ENCODE measurements at regions not wholly inside any gene's neighbourhood (a gene's known extent, or its start where the extent isn't known, plus 50 kb on each side); places are given as distances from the start of the nearest gene placed in this dataset.

GRCh38 chr9:12163723-12164458 lies 529.3 kb upstream of the TYRP1 start:
- no peak overlapping the region for H3K4me3 ChIP-seq (ENCODE audit: low read depth, low read length)
- no peak for DNase-seq (ENCODE audit: low read depth)
- POLR2A ChIA-PET, result no interaction called here
- no peak for TF ChIP-seq CTCF (IDR thresholded peaks at IDR 0.05; ENCODE audit: insufficient read depth, low read depth, low read length)
- H3K27me3 ChIP-seq (ENCODE audit: control insufficient read depth, insufficient read depth, low read length), result no peaks in the 10 kb centered on the region
- CTCF ChIA-PET, result interaction anchor here (1.0 kb wide), 1 partner anchor 50 kb away, joined by 3 read pairs; no protein-coding TSS in a partner anchor
- no peaks in the 10 kb centered on the region for H3K36me3 ChIP-seq (ENCODE audit: control insufficient read depth, insufficient read depth, low read length)

GRCh38 chr9:12166518-12166917 lies 526.7 kb upstream of the TYRP1 start:
- Histone ChIP-seq H3K36me3 (ENCODE audit: control insufficient read depth, insufficient read depth, low read length) (no peaks in the 10 kb centered on the region), H3K27me3 (ENCODE audit: control insufficient read depth, insufficient read depth, low read length) (no peaks in the 10 kb centered on the region), H3K4me3 (ENCODE audit: low read depth, low read length) (no peak overlapping the region)
- ChIA-PET CTCF (no interaction called here), POLR2A (interaction anchor here (0.6 kb wide), 1 partner anchor 97 kb away, joined by 3 read pairs; no protein-coding TSS in a partner anchor)
- DNase-seq (ENCODE audit: low read depth), result no peak
- no peak for TF ChIP-seq CTCF (IDR thresholded peaks at IDR 0.05; ENCODE audit: insufficient read depth, low read depth, low read length)

GRCh38 chr9:12170456-12170855 lies 522.7 kb upstream of the TYRP1 start:
- H3K4me3 ChIP-seq (ENCODE audit: low read depth, low read length), result no peak overlapping the region
- CTCF ChIA-PET, result no interaction called here
- H3K36me3 ChIP-seq (ENCODE audit: control insufficient read depth, insufficient read depth, low read length), result no peaks in the 10 kb centered on the region
- DNase-seq (ENCODE audit: low read depth), result no peak
- no peak for TF ChIP-seq CTCF (IDR thresholded peaks at IDR 0.05; ENCODE audit: insufficient read depth, low read depth, low read length)
- H3K27me3 ChIP-seq (ENCODE audit: control insufficient read depth, insufficient read depth, low read length), result no peaks in the 10 kb centered on the region
- POLR2A ChIA-PET, result no interaction called here

GRCh38 chr9:12178634-12179033 lies 514.6 kb upstream of the TYRP1 start:
- no peak for DNase-seq (ENCODE audit: low read depth)
- POLR2A ChIA-PET, result no interaction called here
- H3K4me3 ChIP-seq (ENCODE audit: low read depth, low read length), result no peak overlapping the region
- no peaks in the 10 kb centered on the region for H3K36me3 ChIP-seq (ENCODE audit: control insufficient read depth, insufficient read depth, low read length)
- TF ChIP-seq CTCF (IDR thresholded peaks at IDR 0.05; ENCODE audit: insufficient read depth, low read depth, low read length), result no peak
- CTCF ChIA-PET, result no interaction called here
- no peaks in the 10 kb centered on the region for H3K27me3 ChIP-seq (ENCODE audit: control insufficient read depth, insufficient read depth, low read length)

GRCh38 chr9:12182806-12183205 lies 510.4 kb upstream of the TYRP1 start:
- Histone ChIP-seq H3K36me3 (ENCODE audit: control insufficient read depth, insufficient read depth, low read length) (no peaks in the 10 kb centered on the region), H3K4me3 (ENCODE audit: low read depth, low read length) (no peak overlapping the region), H3K27me3 (ENCODE audit: control insufficient read depth, insufficient read depth, low read length) (no peaks in the 10 kb centered on the region)
- DNase-seq (ENCODE audit: low read depth), result no peak
- POLR2A ChIA-PET, result no interaction called here
- CTCF ChIA-PET, result no interaction called here
- TF ChIP-seq CTCF (IDR thresholded peaks at IDR 0.05; ENCODE audit: insufficient read depth, low read depth, low read length), result no peak
